Gastrocnemius medialis (tissue), 4 donors: ENCODE measurements at regions not wholly inside any gene's neighbourhood (a gene's known extent, or its start where the extent isn't known, plus 50 kb on each side); places are given as distances from the start of the nearest gene placed in this dataset.

Experiments
- ATAC-seq, 2 donors: fragments of 150-250 bp; one replicate each; pipeline ENCODE4 v1.9.1; 2016
- DNase-seq, 2 donors: peaks; one replicate each; pipeline ENCODE4 v3.0.0-alpha.2; 2019
- H3K27ac ChIP-seq, 4 donors: fragments of 200-600 bp; sonication (generic); 1 replicate in 1 of 4; 2 replicates in 3 of 4; pipeline ENCODE4 v1.5.1; 2016 to 2018; ENCODE audit warnings: mild to moderate bottlenecking in 2 of 4, moderate library complexity in 1 of 4
- H3K27me3 ChIP-seq, 3 donors: fragments of 200-600 bp; sonication (generic) in 2 of 3; 1 replicate in 1 of 3; 2 replicates in 2 of 3; pipeline versions ENCODE4 v1.5.1 to v1.6.0; 2016 to 2019; ENCODE audit warnings: mild to moderate bottlenecking in 1 of 3, moderate library complexity in 1 of 3
- H3K36me3 ChIP-seq, 2 donors: fragments of 200-600 bp; sonication (generic) in 1 of 2; one replicate each; pipeline ENCODE4 v1.5.1; 2017 to 2018
- H3K4me1 ChIP-seq, 2 donors: fragments of 200-600 bp; sonication (generic) in 1 of 2; one replicate each; pipeline ENCODE4 v1.5.1; 2016 to 2017; ENCODE audit warnings: mild to moderate bottlenecking in 2 of 2
- H3K4me3 ChIP-seq, 4 donors: fragments of 200-600 bp; sonication (generic) in 3 of 4; 1 replicate in 1 of 4; 2 replicates in 3 of 4; pipeline ENCODE4 v1.5.1; 2016 to 2019; ENCODE audit warnings: mild to moderate bottlenecking in 2 of 4
- H3K9me3 ChIP-seq, 3 donors: fragments of 200-600 bp; sonication (generic) in 2 of 3; 1 replicate in 1 of 3; 2 replicates in 2 of 3; pipeline ENCODE4 v1.5.1; 2016 to 2019
- CTCF ChIP-seq, 5 experiments: fragments of 450-650 bp in 3 of 5; fragments of 200-600 bp in 2 of 5; sonication (generic) in 2 of 5; IDR thresholded peaks in 4 of 5; conservative IDR thresholded peaks in 1 of 5; 1 replicate in 4 of 5; 2 replicates in 1 of 5; pipeline ENCODE4 v1.5.1; 2016 to 2019; ENCODE audit warnings: antibody characterized with exemption in 5 of 5, mild to moderate bottlenecking in 3 of 5, moderate library complexity in 3 of 5
- POLR2A ChIP-seq, 2 donors: fragments of 450-650 bp; IDR thresholded peaks; one replicate each; pipeline ENCODE4 v1.6.1; 2017; ENCODE audit warnings: antibody characterized with exemption in 2 of 2, mild to moderate bottlenecking in 2 of 2, moderate library complexity in 2 of 2
- in situ Hi-C, 4 donors: fragments of 200-750 bp; cut with MboI; loops; one replicate each; pipeline versions ENCODE4 v1.15.0 to v1.8.0; 2017; ENCODE audit warnings: low sequenced_read_pairs in 4 of 4
- intact Hi-C: fragments of 100-400 bp; cut with DNase I; formaldehyde crosslinking; loops from one replicate; pipeline ENCODE4 v1.15.1; 2023; ENCODE audit warnings: low total_unique reads

- Histone ChIP-seq H3K27me3 (no peaks in the 10 kb centered on the region), H3K9me3 (no peaks in the 10 kb centered on the region), H3K4me3 (no peak overlapping the region), H3K4me1 (no peaks in the 10 kb centered on the region), H3K27ac (no peak overlapping the region), H3K36me3 (no peaks in the 10 kb centered on the region)
- no peak for ATAC-seq
- TF ChIP-seq POLR2A (IDR thresholded peaks at IDR 0.05), result no peak
- no peak for TF ChIP-seq CTCF (IDR thresholded peaks at IDR 0.05 in 4 of 5, conservative IDR thresholded peaks at IDR 0.05 in 1 of 5)
- DNase-seq, result no peak
- intact Hi-C loops, result no loop called here
- in situ Hi-C loops, result no loop called here
Measured at GRCh38 chr13:103815619-103816018, 749.4 kb upstream of the SLC10A2 start.

- no peaks in the 10 kb centered on the region for H3K4me1 ChIP-seq
- H3K36me3 ChIP-seq, result no peaks in the 10 kb centered on the region
- TF ChIP-seq POLR2A (IDR thresholded peaks at IDR 0.05) (no peak), CTCF (IDR thresholded peaks at IDR 0.05 in 4 of 5, conservative IDR thresholded peaks at IDR 0.05 in 1 of 5) (no peak)
- in situ Hi-C loops (no loop called here), intact Hi-C loops (no loop called here)
- no peak for DNase-seq
- H3K27ac ChIP-seq, result no peak overlapping the region
- no peaks in the 10 kb centered on the region for H3K27me3 ChIP-seq
- ATAC-seq, result no peak
- no peaks in the 10 kb centered on the region for H3K9me3 ChIP-seq
- no peak overlapping the region for H3K4me3 ChIP-seq
Measured at GRCh38 chr13:103812971-103813370, 746.8 kb upstream of the SLC10A2 start.

GRCh38 chr13:103812558-103812957 is 746.3 kb upstream of the SLC10A2 start:
- ATAC-seq (no peak), DNase-seq (no peak)
- no peaks in the 10 kb centered on the region for H3K4me1 ChIP-seq
- H3K27me3 ChIP-seq, result no peaks in the 10 kb centered on the region
- in situ Hi-C loops, result no loop called here
- TF ChIP-seq POLR2A (IDR thresholded peaks at IDR 0.05) (no peak), CTCF (IDR thresholded peaks at IDR 0.05 in 4 of 5, conservative IDR thresholded peaks at IDR 0.05 in 1 of 5) (no peak)
- no peak overlapping the region for H3K27ac ChIP-seq
- H3K9me3 ChIP-seq, result no peaks in the 10 kb centered on the region
- intact Hi-C loops, result no loop called here
- H3K36me3 ChIP-seq, result no peaks in the 10 kb centered on the region
- no peak overlapping the region for H3K4me3 ChIP-seq

GRCh38 chr13:103810026-103810425 is 743.8 kb upstream of the SLC10A2 start:
- TF ChIP-seq POLR2A (IDR thresholded peaks at IDR 0.05) (no peak), CTCF (IDR thresholded peaks at IDR 0.05 in 4 of 5, conservative IDR thresholded peaks at IDR 0.05 in 1 of 5) (no peak)
- Histone ChIP-seq H3K4me1 (no peaks in the 10 kb centered on the region), H3K36me3 (no peaks in the 10 kb centered on the region), H3K9me3 (no peaks in the 10 kb centered on the region), H3K27ac (no peak overlapping the region), H3K4me3 (no peak overlapping the region), H3K27me3 (no peaks in the 10 kb centered on the region)
- no peak for ATAC-seq
- in situ Hi-C loops, result no loop called here
- intact Hi-C loops, result no loop called here
- no peak for DNase-seq

- in situ Hi-C loops, result no loop called here
- H3K27ac ChIP-seq, result no peak overlapping the region
- H3K9me3 ChIP-seq, result no peaks in the 10 kb centered on the region
- no peak overlapping the region for H3K4me3 ChIP-seq
- no peak for TF ChIP-seq POLR2A (IDR thresholded peaks at IDR 0.05)
- no peak for TF ChIP-seq CTCF (IDR thresholded peaks at IDR 0.05 in 4 of 5, conservative IDR thresholded peaks at IDR 0.05 in 1 of 5)
- H3K4me1 ChIP-seq, result no peaks in the 10 kb centered on the region
- ATAC-seq (no peak), DNase-seq (no peak)
- no peaks in the 10 kb centered on the region for H3K36me3 ChIP-seq
- intact Hi-C loops, result no loop called here
- H3K27me3 ChIP-seq, result no peaks in the 10 kb centered on the region
Measured at GRCh38 chr13:103805771-103806170, 739.6 kb upstream of the SLC10A2 start.
